NB4 (cell line): ENCODE measurements at regions not wholly inside any gene's neighbourhood (a gene's known extent, or its start where the extent isn't known, plus 50 kb on each side); places are given as distances from the start of the nearest gene placed in this dataset.

Experiments used
- DNase-seq: peaks from one replicate; pipeline ENCODE4 v3.0.0; 2010; ENCODE audit warnings: low read depth
- H3K4me3 ChIP-seq: one replicate; pipeline ENCODE4 v1.5.1; 2011; ENCODE audit warnings: mild to moderate bottlenecking, low read depth, low read length, moderate library complexity
- CTCF ChIP-seq: IDR thresholded peaks from one replicate; pipeline ENCODE4 v1.5.1; 2012; ENCODE audit warnings: low read depth, low read length
- MAX ChIP-seq: IDR thresholded peaks from 2 replicates; pipeline ENCODE4 v1.6.1; 2011; ENCODE audit warnings: low read depth, low read length
- MYC ChIP-seq: IDR thresholded peaks from 2 replicates; pipeline ENCODE4 v1.6.1; 2011; ENCODE audit warnings: low read depth, low read length
- POLR2A ChIP-seq: IDR thresholded peaks from 2 replicates; pipeline ENCODE4 v1.6.1; 2011; ENCODE audit warnings: mild to moderate bottlenecking; ENCODE audit not compliant: insufficient read length; ENCODE audit errors: extremely low read depth

- TF ChIP-seq MAX (no peak), MYC (no peak), POLR2A (no peak), CTCF (no peak)
- no peak overlapping the region for H3K4me3 ChIP-seq
- DNase-seq, result no peak
Measured at GRCh38 chr1:95451904-95452303, 217.9 kb downstream of the RWDD3 start.

DNA sequence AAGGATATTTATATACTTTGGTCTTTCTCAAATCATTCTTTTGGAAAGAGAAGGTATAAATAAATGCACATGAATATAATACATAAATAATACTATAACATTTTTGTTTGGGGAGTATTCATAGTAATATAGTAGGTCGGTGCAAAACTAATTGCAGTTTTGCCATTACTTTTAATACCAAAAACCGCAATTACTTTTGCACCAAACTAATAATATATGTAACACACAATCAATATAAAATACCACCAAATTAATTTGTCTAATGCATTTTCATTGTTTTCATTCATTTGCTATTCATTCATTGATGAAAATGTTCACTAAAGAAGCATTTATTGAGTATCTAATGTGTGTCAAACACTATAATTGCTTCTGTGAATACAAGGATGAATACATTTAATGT, 219.0 kb downstream of the RWDD3 start:
- TF ChIP-seq CTCF (no peak), MAX (no peak), MYC (no peak), POLR2A (no peak)
- DNase-seq, result no peak
- no peak overlapping the region for H3K4me3 ChIP-seq

DNA sequence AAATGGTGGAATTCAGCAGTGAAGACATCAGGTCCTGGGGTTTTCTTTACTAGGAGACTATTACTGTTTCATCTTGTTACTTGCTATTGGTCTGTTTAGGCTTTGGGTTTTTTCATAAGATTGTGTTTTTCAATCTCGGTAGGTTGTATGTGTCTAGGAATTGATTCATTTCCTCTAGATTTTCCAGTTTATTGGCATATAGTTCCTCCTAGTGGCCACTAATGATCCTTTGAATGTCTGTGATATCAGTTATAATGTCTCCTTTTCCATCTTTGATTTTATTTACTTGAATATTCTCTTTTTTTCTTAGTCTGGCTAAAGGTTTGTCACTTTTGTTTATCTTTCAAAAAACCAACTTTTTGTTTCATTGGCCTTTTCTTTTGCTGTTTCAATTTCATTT, 233.0 kb downstream of the RWDD3 start:
- DNase-seq, result no peak
- TF ChIP-seq MYC (no peak), POLR2A (no peak), CTCF (no peak), MAX (no peak)
- no peak overlapping the region for H3K4me3 ChIP-seq

GRCh38 chr1:95475686-95476457, 241.9 kb downstream of the RWDD3 start:
- TF ChIP-seq MAX (no peak), POLR2A (no peak), CTCF (no peak), MYC (no peak)
- no peak for DNase-seq
- no peak overlapping the region for H3K4me3 ChIP-seq

- TF ChIP-seq POLR2A (no peak), MAX (no peak), CTCF (no peak), MYC (no peak)
- no peak for DNase-seq
- no peak overlapping the region for H3K4me3 ChIP-seq
Measured at GRCh38 chr1:95496307-95496706, 262.3 kb downstream of the RWDD3 start.
